ENCODE measurements at regions not wholly inside any gene's neighbourhood (a gene's known extent, or its start where the extent isn't known, plus 50 kb on each side); places are given as distances from the start of the nearest gene placed in this dataset.
"Not testable (repeated sequence)": the region's sequence is repeated elsewhere in the genome, so short reads cannot be mapped to it uniquely, and the experiment has no call there.

- DNase-seq = not testable (repeated sequence)
Observed at GRCh38 chr1:83212033-83212432, 786.9 kb downstream of the TTLL7 start.

- not testable (repeated sequence) for DNase-seq
Observed at GRCh38 chr1:83208540-83208939, 790.4 kb downstream of the TTLL7 start.

GRCh38 chr1:83194610-83195009 is 804.3 kb downstream of the TTLL7 start:
- DNase-seq = not testable (repeated sequence)

DNA sequence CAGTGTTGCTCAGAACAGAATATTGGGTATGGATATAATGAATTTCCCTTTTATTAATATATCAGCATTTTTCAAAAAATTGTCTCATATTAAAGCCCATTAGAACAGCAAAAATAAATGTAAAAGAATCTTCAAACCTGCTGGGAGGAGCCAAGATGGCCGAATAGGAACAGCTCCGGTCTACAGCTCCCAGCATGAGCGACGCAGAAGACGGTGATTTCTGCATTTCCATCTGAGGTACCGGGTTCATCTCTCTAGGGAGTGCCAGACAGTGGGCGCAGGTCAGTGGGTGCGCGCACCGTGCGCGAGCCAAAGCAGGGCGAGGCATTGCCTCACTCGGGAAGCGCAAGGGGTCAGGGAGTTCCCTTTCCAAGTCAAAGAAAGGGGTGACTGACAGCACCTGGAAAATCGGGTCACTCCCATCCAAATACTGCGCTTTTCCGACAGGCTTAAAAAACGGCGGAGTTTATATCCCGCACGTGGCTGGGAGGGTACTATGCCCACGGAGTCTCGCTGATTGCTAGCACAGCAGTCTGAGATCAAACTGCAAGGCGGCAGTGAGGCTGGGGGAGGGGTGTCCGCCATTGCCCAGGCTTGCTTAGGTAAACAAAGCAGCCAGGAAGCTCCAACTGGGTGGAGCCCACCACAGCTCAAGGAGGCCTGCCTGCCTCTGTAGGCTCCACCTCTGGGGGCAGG is 816.8 kb downstream of the TTLL7 start:
- not testable (repeated sequence) for DNase-seq

- not testable (repeated sequence) for DNase-seq
Observed at GRCh38 chr1:83180621-83181020, 818.3 kb downstream of the TTLL7 start.

DNA sequence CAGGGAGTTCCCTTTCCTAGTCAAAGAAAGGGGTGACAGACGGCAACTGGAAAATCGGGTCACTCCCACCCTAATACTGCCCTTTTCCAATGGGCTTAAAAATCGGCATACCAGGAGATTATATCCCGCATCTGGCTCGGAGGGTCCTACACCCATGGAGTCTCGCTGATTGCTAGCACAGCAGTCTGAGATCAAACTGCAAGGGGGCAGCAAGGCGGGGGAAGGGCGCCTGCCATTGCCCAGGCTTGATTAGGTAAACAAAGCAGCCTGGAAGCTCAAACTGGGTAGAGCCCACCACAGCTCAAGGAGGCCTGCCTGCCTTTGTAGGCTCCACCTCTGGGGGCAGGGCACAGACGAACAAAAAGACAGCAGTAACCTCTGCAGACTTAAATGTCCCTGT is 831.3 kb downstream of the TTLL7 start:
- DNase-seq = not testable (repeated sequence)

- not testable (repeated sequence) for DNase-seq
Observed at GRCh38 chr1:83163879-83164475, 835.0 kb downstream of the TTLL7 start.

DNA sequence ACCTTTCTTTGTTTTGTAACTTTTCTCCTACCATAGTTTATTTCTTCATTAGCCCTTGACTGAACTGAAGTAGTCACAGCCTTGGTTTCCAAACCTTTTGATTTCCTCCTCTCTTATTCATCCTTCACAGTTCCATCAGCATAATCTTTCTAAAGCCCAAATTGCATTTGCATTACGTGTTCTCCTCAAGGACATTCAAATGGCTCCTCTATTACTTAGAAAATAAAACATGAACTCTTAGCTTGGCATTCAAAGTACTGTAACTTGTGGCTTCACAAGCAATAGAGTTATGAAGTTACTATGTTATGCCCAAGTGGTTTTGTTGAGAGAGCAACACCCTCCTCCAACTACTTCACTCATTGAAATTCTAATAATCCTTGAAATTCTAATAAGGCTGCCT is 840.0 kb downstream of the TTLL7 start:
- not testable (repeated sequence) for DNase-seq

DNA sequence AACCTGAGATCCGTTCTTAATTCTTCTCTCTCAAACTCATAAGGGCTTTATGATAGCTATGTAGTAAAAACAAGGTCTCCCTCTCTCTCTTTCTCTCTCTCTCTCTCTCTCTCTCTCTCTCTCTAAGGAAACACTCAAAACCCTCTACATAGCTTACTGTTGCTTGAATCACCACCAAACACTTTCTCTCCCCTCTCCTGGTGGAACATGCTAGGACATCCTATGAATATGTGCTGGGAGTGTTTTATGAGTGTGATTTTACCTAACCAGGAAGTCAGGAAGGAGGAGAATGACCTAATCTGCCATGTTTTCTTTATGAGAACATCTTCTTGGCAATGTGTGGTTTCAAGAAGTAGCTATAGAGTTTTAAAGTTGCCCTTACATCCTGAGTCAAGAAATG is 844.6 kb downstream of the TTLL7 start:
- DNase-seq = not testable (repeated sequence)

GRCh38 chr1:83151167-83151898 is 847.6 kb downstream of the TTLL7 start:
- peak; percentile 55 for DNase-seq

- DNase-seq = not testable (repeated sequence)
Observed at GRCh38 chr1:83150479-83150878, 848.5 kb downstream of the TTLL7 start.

DNA sequence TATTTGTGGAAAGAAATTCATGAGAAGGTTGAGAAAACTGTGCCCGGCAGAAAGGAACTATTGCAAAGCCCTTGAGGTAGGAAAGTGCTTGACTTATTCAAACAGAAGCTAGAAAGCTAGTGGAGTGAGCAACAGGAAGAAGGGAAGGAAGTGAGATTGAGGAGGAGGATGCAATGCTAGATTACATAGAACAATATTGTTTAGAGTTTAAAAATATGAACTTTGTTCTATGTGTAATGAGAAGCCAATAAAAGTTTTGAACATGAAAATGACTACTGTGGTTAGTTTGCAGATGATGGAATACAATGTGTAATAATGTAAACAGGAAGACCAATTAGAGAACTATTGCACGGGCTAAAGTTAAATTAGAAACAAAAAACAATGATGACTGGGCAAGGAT is 853.1 kb downstream of the TTLL7 start:
- DNase-seq = not testable (repeated sequence)

DNA sequence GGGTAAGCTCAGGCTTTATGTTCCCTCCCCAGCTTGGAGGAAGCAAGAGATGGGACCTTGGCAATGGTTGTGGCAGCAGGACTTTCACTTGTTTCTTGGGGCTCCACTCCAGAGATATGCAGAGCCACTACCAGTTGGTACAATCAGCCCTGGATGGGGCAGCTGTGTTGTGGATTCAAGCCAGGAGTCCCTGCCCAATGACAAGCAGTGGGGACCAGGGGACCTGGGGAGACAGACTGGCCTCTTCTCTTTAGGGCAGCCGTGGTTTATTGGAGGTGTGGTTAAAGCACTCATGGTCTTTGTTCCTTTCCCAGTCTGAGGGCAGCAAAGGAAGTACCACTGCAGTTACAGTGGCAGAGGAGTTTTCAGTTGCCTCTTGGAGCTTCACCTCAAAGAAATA is 856.1 kb downstream of the TTLL7 start:
- not testable (repeated sequence) for DNase-seq

- not testable (repeated sequence) for DNase-seq
Observed at GRCh38 chr1:83135524-83136157, 863.3 kb downstream of the TTLL7 start.

DNA sequence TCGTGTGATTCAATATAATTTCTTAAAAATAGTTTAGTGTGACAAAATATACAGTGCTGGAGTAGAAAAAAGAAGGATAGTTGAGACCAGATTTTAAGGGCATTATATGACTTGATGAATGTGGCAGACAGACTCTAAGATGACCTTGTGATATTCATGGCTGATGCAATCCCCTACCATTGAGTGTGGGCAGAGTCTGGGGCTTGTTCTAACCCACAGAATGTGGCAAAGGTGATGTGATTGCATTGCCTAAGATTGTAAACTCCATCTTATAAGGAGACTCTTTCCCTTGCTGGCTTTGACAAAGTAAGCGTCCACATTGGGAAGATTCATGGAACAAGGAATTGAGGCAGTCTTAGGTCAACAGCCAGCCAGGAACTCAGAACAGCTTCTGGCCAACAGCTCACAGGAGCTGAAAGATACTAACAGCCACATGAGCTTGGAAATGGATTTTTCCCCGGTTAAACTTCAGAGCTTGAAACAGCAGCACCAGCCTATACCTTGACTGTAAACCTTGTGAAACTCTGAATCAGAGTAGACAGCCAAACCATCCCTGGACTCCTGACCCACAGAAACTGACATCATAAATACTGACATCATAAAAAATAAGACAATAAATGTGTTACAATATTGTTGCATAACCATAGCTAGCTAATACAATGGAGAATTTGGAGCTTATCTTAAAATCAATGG is 864.5 kb downstream of the TTLL7 start:
- DNase-seq = not testable (repeated sequence)

DNA sequence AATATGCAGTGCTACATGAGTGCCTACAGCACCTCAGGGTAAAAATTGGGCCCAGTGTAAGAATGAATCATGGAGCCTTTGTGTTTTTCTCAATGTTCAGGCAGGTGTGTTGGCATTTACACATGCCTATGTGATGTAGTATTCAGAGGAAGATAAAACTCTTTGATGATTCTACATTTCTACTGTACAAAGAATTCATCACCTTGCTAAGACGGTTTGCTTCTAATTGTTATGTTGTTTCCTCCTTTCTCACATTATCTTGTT is 867.3 kb downstream of the TTLL7 start:
- no peak for DNase-seq

- DNase-seq = no peak
Observed at GRCh38 chr1:83130886-83131691, 867.8 kb downstream of the TTLL7 start.

DNA sequence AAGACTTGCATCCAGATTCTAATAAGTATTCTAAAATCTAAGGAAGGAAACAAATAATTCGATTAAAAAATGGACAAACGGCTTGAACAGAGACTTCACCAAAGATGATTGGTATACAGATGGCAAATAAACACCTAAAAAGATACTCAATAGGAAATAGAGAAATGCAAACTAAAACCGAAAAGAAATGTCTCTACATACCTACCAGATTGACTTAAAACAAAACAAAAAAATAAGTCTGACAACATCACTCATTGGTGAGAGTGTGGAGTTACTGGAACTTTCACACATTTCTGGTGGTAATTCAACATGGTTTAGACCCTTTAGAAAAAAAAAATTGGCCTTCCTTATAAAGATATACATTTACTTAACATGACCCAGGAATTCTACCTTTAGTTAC is 869.8 kb downstream of the TTLL7 start:
- no peak for DNase-seq

DNA sequence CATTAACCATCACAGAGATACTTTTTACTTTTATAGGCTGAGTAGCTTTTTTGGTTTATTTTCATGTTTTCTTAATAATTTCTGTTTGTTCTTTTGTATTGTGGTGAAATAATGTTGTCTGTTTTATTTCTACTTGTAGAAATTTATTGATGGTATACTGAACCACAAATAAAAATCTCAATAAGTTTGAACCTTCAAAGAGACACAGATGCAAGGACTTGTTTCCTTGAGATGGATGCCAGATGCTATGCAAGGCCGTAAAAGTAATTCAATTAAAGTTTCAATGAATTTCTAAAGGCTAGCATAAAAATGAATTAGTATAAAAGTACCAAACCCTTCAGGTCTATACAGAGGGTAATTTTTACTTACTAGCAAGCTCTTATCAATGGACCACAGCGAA is 873.5 kb downstream of the TTLL7 start:
- no peak for DNase-seq

DNA sequence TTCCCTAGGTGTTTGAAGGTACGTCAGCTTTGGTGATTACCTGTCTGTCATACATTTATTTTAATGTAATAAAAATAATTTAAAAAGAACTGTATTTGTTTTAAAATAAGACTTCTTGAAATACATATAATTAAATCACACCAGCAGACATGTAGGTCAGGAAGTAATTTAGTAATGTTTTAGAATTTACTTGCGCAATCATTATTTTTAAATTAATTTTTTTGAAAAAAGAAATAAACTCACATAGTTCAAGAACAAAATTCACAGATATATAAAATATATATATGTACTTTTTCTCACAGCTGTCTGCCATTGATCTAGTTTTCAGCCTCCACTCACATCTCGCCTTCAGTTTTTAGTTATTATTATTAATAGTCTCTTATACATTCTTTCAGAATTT is 875.9 kb downstream of the TTLL7 start:
- no peak for DNase-seq

DNA sequence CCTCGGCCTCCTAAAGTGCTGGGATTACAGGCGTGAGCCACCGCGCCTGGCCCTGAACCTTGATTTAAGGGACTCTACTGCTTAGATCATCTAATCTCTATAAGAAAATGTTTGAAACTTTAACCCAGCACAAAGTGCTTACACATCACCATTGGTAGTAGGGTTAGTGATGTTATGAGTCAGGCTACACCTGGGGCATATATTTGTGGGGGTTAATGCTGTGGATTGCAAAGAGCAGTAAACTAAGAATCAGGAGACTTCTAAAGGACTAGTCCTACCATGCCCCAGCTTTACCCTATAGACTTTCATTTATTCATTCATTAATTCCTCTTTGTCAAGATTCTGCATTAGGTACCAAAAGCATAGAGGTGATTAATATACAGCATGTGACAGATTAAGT is 880.5 kb downstream of the TTLL7 start:
- DNase-seq = no peak

GRCh38 chr1:83117030-83117429 is 881.9 kb downstream of the TTLL7 start:
- not testable (repeated sequence) for DNase-seq

Measured in femur (tissue), 1 donor.